ENCODE measurements at regions not wholly inside any gene's neighbourhood (a gene's known extent, or its start where the extent isn't known, plus 50 kb on each side); places are given as distances from the start of the nearest gene placed in this dataset.

DNA sequence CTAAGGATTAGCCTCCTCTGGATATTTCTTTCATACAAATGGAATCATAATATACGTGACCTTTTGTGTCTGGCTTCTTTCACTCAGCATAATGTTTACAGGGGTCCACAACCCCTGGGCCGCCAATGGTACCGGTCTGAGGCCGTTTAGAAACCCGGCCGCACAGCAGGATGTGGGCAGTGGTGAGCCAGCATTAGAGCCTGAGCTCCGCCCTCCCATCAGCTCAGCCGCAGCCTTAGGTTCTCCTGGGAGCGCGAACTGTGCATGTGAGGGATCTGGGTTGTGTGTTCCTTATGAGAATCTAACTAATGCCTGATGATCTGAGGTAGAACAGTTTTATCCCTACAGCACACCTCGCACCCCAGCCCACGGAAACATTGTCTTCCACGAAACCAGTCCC is 229.7 kb downstream of the ICE1 start:
- intact Hi-C loops (cut with DNase I) = no loop called here
- H3K27ac ChIP-seq (replicated peaks in 1 of 4) = no peak overlapping the region
- WGBS = 87% methylated on average over 13 of the region's 13 CpGs
- H3K4me3 ChIP-seq = no peak overlapping the region
- no peaks in the 10 kb centered on the region for H3K36me3 ChIP-seq
- peaks cover 0 to 15% (median 5%) of the 10 kb centered on the region in 4 donors for H3K4me1 ChIP-seq
- TF ChIP-seq POLR2A (IDR thresholded peaks at IDR 0.05; ENCODE audit: low read depth) (no peak), EP300 (IDR thresholded peaks at IDR 0.05) (no peak), POLR2AphosphoS5 (IDR thresholded peaks at IDR 0.05) (no peak)
- TF ChIP-seq, protein P1, sequence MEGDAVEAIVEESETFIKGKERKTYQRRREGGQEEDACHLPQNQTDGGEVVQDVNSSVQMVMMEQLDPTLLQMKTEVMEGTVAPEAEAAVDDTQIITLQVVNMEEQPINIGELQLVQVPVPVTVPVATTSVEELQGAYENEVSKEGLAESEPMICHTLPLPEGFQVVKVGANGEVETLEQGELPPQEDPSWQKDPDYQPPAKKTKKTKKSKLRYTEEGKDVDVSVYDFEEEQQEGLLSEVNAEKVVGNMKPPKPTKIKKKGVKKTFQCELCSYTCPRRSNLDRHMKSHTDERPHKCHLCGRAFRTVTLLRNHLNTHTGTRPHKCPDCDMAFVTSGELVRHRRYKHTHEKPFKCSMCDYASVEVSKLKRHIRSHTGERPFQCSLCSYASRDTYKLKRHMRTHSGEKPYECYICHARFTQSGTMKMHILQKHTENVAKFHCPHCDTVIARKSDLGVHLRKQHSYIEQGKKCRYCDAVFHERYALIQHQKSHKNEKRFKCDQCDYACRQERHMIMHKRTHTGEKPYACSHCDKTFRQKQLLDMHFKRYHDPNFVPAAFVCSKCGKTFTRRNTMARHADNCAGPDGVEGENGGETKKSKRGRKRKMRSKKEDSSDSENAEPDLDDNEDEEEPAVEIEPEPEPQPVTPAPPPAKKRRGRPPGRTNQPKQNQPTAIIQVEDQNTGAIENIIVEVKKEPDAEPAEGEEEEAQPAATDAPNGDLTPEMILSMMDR (IDR thresholded peaks at IDR 0.05) = no peak
- H3K9me3 ChIP-seq = no peaks in the 10 kb centered on the region
- no peak for DNase-seq (ENCODE audit: extremely low spot score)
- no peaks in the 10 kb centered on the region for H3K27me3 ChIP-seq

DNA sequence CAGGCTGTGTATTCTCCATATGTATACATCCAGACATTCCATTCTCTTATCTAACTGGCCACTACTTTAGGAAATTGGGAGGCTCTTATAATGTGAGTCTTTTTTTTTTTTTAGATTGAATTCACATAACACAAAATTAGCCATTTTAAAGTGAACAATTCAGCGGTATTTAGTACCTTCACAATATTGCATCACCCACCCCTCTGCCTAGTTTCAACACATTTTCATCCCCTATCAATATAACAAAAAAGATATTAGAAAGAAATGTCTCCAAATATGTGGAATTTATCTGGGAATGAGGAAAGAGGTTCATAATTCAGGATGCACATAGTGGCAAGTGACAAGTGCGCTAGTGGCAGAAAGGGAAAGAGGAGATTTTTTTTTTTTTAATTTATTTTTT is 228.5 kb downstream of the ICE1 start:
- DNase-seq (ENCODE audit: extremely low spot score) = no peak
- Histone ChIP-seq H3K36me3 (no peaks in the 10 kb centered on the region), H3K4me3 (no peak overlapping the region), H3K27ac (replicated peaks in 1 of 4) (no peak overlapping the region), H3K9me3 (no peaks in the 10 kb centered on the region), H3K4me1 (peaks cover 0 to 14% (median 5%) of the 10 kb centered on the region in 4 donors), H3K27me3 (no peaks in the 10 kb centered on the region)
- intact Hi-C loops (cut with DNase I) = no loop called here
- TF ChIP-seq EP300 (IDR thresholded peaks at IDR 0.05) (no peak), POLR2A (IDR thresholded peaks at IDR 0.05; ENCODE audit: low read depth) (no peak), POLR2AphosphoS5 (IDR thresholded peaks at IDR 0.05) (no peak)
- TF ChIP-seq, protein P1 (IDR thresholded peaks at IDR 0.05) = no peak
- 97% methylated on average over 2 of the region's 2 CpGs for WGBS

DNA sequence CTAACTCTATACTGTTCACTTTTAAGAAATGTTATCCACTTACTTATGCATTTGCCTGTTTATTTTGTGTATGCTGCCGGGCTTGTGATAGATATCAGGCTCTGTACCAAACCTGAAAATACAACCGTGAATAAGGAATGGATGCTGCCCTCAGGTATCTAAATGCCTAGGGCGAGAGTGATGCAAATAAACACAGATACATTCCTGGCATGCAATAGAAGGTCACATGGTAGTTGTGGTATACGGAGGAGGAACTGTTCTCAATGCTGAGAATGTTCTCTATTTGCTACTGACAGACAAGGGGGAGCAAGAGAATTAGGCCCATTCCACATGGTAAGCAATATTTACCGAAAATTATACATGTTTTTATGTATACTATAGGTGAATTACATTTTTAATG is 227.8 kb downstream of the ICE1 start:
- intact Hi-C loops (cut with DNase I) = no loop called here
- no peak overlapping the region for H3K27ac ChIP-seq (replicated peaks in 1 of 4)

DNA sequence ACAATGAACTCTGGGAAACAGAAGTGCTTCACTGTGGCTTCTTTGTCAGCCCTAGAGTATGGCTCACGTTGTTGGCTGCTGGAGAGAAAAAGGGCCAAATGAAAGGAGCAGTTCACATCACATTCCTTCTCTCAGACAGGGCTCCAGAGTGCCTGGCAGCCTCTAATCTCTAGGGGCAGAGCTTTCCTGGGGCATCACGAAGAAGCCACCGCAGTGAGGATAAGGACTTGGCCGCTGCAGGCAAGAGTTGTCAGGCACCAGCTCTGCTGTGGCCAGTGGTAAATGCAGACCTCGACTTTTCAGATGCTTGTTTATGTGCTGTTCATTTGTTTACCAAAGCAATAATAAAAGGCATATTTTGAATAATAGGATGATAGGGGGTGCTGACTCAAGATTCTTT is 227.2 kb downstream of the ICE1 start:
- Histone ChIP-seq H3K9me3 (no peaks in the 10 kb centered on the region), H3K36me3 (no peaks in the 10 kb centered on the region), H3K4me3 (no peak overlapping the region), H3K27me3 (no peaks in the 10 kb centered on the region), H3K27ac (replicated peaks in 1 of 4) (no peak overlapping the region), H3K4me1 (peaks cover under 1 to 23% (median 10%) of the 10 kb centered on the region in 4 donors)
- TF ChIP-seq POLR2A (IDR thresholded peaks at IDR 0.05; ENCODE audit: low read depth) (no peak), EP300 (IDR thresholded peaks at IDR 0.05) (no peak), POLR2AphosphoS5 (IDR thresholded peaks at IDR 0.05) (no peak)
- TF ChIP-seq, protein P1 (IDR thresholded peaks at IDR 0.05) = no peak
- intact Hi-C loops (cut with DNase I) = no loop called here
- WGBS = 62% methylated on average over 4 of the region's 5 CpGs
- no peak for DNase-seq (ENCODE audit: extremely low spot score)

More for the DNA sequence above, 227.8 kb downstream of the ICE1 start:
- TF ChIP-seq POLR2AphosphoS5 (IDR thresholded peaks at IDR 0.05) (peak in 1 of 2 donors; percentile 36), EP300 (IDR thresholded peaks at IDR 0.05) (no peak)
- Histone ChIP-seq H3K4me3 (no peak overlapping the region), H3K4me1 (peaks cover 0 to 17% (median 6%) of the 10 kb centered on the region in 4 donors), H3K36me3 (no peaks in the 10 kb centered on the region), H3K27me3 (no peaks in the 10 kb centered on the region), H3K9me3 (no peaks in the 10 kb centered on the region)
- no peak for DNase-seq (ENCODE audit: extremely low spot score)
- WGBS = 38% methylated on average over 5 of the region's 5 CpGs

DNA sequence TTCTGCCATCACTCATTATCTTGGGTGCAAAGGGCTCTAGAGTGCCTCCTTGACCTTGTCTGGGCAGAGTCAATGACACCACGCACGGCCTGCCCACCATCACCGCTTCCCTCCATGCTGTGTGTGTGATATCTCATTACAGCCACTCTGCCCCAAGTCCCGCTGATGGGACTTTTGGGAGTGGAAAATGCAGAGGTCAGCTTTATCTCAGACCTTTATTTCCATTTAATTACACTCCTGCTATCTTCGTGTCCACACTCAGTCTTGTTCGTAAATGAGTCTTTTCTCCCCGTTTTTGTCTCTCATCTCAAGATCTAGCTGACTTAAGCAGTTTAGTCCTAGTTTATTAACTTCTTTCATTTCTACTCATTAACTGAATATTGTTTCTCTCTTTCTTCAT is 226.2 kb downstream of the ICE1 start:
- TF ChIP-seq EP300 (IDR thresholded peaks at IDR 0.05) (no peak), POLR2AphosphoS5 (IDR thresholded peaks at IDR 0.05) (no peak), POLR2A (IDR thresholded peaks at IDR 0.05; ENCODE audit: low read depth) (no peak)
- TF ChIP-seq, protein P1 (IDR thresholded peaks at IDR 0.05) = no peak
- Histone ChIP-seq H3K27ac (replicated peaks in 1 of 4) (no peak overlapping the region), H3K36me3 (no peaks in the 10 kb centered on the region), H3K27me3 (no peaks in the 10 kb centered on the region), H3K4me1 (peaks cover 3 to 33% (median 14%) of the 10 kb centered on the region in 4 donors), H3K9me3 (no peaks in the 10 kb centered on the region), H3K4me3 (no peak overlapping the region)
- intact Hi-C loops (cut with DNase I) = no loop called here
- 89% methylated on average over 7 of the region's 7 CpGs for WGBS
- DNase-seq (ENCODE audit: extremely low spot score) = no peak
